LNCaP clone FGC (cell line): ENCODE measurements at regions not wholly inside any gene's neighbourhood (a gene's known extent, or its start where the extent isn't known, plus 50 kb on each side); places are given as distances from the start of the nearest gene placed in this dataset.

Experiments used
- DNase-seq: peaks from one replicate; pipeline ENCODE4 v3.0.0-alpha.2; 2011; ENCODE audit warnings: low read depth
- H3K4me3 ChIP-seq: 2 replicates; pipeline ENCODE4 v1.5.1; 2011; ENCODE audit warnings: mild to moderate bottlenecking, low read depth, low read length, control low read depth
- TF ChIP-seq, protein P1 (sequence below): IDR thresholded peaks from 2 replicates; pipeline ENCODE4 v1.5.1; 2012; ENCODE audit warnings: mild to moderate bottlenecking; ENCODE audit not compliant: control insufficient read depth, insufficient read depth; ENCODE audit errors: extremely low read depth

DNA sequence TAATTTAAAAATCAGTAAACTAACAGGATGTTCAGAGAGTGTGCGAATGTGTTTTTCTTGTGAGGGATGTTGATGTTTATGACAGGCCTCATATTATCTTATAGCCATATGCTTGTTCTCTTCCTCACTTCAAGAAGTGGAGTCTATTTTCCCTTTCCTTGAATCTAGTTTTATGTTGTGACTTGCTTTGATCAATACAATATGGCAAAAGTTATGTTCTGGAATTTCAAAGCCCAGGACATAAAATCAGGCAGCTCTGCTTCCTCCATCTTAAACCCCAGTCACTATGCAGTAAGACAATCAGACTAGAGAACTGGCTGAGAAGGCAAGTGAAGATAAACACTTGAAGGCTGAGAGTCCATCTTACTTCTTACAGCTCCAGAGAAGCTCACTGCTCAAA is 585.1 kb upstream of the NETO1 start:
- TF ChIP-seq, protein P1, sequence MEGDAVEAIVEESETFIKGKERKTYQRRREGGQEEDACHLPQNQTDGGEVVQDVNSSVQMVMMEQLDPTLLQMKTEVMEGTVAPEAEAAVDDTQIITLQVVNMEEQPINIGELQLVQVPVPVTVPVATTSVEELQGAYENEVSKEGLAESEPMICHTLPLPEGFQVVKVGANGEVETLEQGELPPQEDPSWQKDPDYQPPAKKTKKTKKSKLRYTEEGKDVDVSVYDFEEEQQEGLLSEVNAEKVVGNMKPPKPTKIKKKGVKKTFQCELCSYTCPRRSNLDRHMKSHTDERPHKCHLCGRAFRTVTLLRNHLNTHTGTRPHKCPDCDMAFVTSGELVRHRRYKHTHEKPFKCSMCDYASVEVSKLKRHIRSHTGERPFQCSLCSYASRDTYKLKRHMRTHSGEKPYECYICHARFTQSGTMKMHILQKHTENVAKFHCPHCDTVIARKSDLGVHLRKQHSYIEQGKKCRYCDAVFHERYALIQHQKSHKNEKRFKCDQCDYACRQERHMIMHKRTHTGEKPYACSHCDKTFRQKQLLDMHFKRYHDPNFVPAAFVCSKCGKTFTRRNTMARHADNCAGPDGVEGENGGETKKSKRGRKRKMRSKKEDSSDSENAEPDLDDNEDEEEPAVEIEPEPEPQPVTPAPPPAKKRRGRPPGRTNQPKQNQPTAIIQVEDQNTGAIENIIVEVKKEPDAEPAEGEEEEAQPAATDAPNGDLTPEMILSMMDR, result no peak
- no peak for DNase-seq
- H3K4me3 ChIP-seq, result no peak overlapping the region

DNA sequence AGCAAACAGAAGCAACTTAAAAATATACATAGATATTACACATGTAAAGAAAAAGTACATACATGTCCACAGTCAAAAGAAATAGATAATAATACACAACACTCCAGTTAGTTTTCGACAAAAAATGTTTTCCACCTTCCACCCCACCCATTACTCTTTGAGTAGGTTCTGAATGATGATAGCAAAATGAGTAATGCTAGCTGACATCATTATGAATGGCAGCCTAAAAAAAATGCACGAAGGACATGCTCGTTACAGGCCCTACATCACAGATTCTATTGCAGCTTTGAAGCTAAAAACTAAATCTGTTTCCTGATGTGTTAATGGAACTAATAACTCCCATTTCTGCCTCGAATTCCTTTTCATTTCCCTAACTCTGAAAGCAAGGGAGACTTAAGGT is 578.7 kb upstream of the NETO1 start:
- no peak overlapping the region for H3K4me3 ChIP-seq
- TF ChIP-seq, protein P1, result no peak
- no peak for DNase-seq

DNA sequence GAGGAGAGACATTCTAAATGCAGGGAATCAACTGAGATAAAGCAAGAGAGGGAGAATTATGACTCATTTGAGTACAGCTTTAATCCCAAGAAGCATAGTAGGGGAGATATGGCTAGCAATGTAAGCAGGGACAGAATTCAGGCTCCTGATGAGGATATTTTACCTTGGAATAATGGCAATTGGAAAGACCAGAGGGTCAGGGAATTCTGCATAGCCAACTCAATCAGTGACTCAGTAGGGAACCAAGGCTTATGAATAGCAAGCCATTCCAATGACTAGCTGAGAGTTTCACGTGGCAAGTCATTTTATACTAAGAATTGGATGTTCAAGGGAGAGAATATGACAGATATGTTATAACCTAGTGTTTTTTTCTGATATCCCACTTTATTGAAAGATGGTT is 563.8 kb upstream of the NETO1 start:
- H3K4me3 ChIP-seq, result no peak overlapping the region
- TF ChIP-seq, protein P1, result no peak
- no peak for DNase-seq

DNA sequence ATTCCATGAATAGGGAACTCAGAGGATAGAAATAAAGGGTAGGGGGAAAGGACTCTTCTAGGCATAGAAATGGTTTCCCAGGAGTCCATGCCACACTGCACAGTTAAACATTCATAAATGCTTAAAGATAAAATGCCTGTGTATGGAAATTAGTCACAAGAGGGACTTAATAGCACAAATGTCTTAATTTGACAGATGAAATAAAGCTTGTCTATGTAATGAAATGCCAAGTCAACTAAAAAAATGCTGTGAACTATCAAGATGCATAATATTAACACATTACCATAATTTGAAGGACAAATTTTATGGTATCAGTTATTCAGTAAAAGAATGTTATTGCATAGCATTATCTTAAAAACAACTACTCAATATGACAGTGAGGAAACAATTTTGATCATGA is 553.2 kb upstream of the NETO1 start:
- H3K4me3 ChIP-seq, result no peak overlapping the region
- DNase-seq, result no peak
- TF ChIP-seq, protein P1, result no peak

DNA sequence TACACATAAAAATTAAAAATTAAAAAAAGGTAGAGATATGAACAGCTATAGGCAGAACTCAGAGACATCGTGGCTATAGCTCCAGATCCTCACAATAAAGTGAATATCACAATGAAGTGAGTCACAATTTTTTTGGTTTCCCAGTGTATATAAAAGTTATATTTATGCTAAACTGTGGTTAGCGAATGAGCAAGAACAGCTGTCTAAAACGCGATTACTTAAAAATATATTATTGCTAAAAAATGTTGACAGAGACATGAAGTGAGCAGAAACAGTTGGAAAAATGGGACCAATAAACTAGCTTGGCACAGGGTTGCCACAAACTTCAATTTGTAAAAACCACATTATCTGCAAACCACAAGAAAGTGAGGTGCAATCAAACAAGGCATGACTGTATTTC is 551.7 kb upstream of the NETO1 start:
- no peak for DNase-seq
- TF ChIP-seq, protein P1, result no peak
- H3K4me3 ChIP-seq, result no peak overlapping the region

DNA sequence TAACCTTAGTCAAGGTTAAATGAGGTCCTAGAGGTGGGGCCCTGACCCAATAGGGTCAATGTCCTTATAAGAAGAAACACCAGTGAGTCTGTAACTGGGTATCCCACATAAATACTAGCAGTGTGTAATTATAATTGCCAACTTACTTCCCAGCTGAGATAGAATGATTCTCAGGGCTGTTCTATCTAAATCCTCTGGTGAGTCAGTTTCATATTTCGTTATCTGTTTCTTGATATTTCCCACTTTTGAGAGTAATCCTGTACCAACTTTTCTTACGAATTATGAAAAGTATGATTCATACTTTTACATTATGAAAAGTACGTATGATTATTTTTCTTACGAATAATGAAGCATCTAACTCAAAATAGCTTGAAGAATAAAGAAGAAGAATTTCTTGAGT is 546.8 kb upstream of the NETO1 start:
- DNase-seq, result no peak
- TF ChIP-seq, protein P1, result no peak
- no peak overlapping the region for H3K4me3 ChIP-seq

DNA sequence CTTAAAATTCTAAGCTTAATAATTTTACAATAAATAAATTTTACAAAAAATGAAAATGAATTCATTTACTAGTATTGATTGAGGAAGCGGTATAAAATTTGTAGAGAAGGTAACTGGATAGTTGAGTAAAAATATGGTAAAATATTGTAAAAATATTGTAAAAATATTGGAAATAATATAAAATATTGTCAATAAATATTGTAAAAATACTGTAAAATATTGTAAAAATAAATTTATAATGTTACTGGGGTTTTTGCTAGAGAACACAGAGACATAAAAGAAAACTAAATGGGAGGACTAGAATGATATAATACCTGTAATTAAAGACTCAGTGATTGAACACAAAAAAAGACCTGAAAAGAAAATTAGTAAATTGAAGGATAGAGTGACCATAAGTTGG is 546.3 kb upstream of the NETO1 start:
- TF ChIP-seq, protein P1, result no peak
- H3K4me3 ChIP-seq, result no peak overlapping the region
- DNase-seq, result no peak
